HG02973 (cell line): ENCODE measurements at regions not wholly inside any gene's neighbourhood (a gene's known extent, or its start where the extent isn't known, plus 50 kb on each side); places are given as distances from the start of the nearest gene placed in this dataset.

Source experiments
- ATAC-seq: cut with Tn5 transposase; IDR thresholded peaks from one replicate; pipeline ENCODE4 v1.9.1; 2021; ENCODE audit warnings: moderate library complexity; ENCODE audit not compliant: unreplicated experiment

GRCh38 chr19:32012886-32013631 lies 332.4 kb upstream of the ZNF507 start:
- ATAC-seq: no peak

GRCh38 chr19:32017176-32017953 lies 328.0 kb upstream of the ZNF507 start:
- ATAC-seq: no peak

GRCh38 chr19:32018014-32018413 lies 327.4 kb upstream of the ZNF507 start:
- ATAC-seq: no peak

GRCh38 chr19:32020538-32020937 lies 324.9 kb upstream of the ZNF507 start:
- ATAC-seq: no peak

- no peak for ATAC-seq
Observed at GRCh38 chr19:32022044-32022640, 323.3 kb upstream of the ZNF507 start.

GRCh38 chr19:32022731-32023563 lies 322.5 kb upstream of the ZNF507 start:
- ATAC-seq: no peak

- no peak for ATAC-seq
Observed at GRCh38 chr19:32023564-32023832, 321.9 kb upstream of the ZNF507 start.

- no peak for ATAC-seq
Observed at GRCh38 chr19:32029235-32029634, 316.2 kb upstream of the ZNF507 start.

- ATAC-seq: no peak
Observed at GRCh38 chr19:32032561-32032960, 312.8 kb upstream of the ZNF507 start.

- no peak for ATAC-seq
Observed at GRCh38 chr19:32035626-32036025, 309.8 kb upstream of the ZNF507 start.

GRCh38 chr19:32038021-32038920 lies 307.1 kb upstream of the ZNF507 start:
- ATAC-seq: no peak

- ATAC-seq: no peak
Observed at GRCh38 chr19:32038961-32039360, 306.4 kb upstream of the ZNF507 start.

- ATAC-seq: no peak
Observed at GRCh38 chr19:32039440-32039839, 306.0 kb upstream of the ZNF507 start.

GRCh38 chr19:32040236-32040635 lies 305.2 kb upstream of the ZNF507 start:
- ATAC-seq: no peak

- ATAC-seq: no peak
Observed at GRCh38 chr19:32041681-32042292, 303.6 kb upstream of the ZNF507 start.

- no peak for ATAC-seq
Observed at GRCh38 chr19:32047788-32048187, 297.6 kb upstream of the ZNF507 start.

- ATAC-seq: no peak
Observed at GRCh38 chr19:32053376-32053775, 292.0 kb upstream of the ZNF507 start.

- no peak for ATAC-seq
Observed at GRCh38 chr19:32053861-32054260, 291.5 kb upstream of the ZNF507 start.

- ATAC-seq: no peak
Observed at GRCh38 chr19:32058131-32058530, 287.3 kb upstream of the ZNF507 start.

GRCh38 chr19:32061315-32061714 lies 284.1 kb upstream of the ZNF507 start:
- ATAC-seq: no peak
